Mesenchymal stem cell (in vitro differentiated cells and primary cell): ENCODE measurements at regions not wholly inside any gene's neighbourhood (a gene's known extent, or its start where the extent isn't known, plus 50 kb on each side); places are given as distances from the start of the nearest gene placed in this dataset.

Experiments used
- DNase-seq: peaks from one replicate; pipeline ENCODE4 v3.0.0-alpha.2; 2013
- H2AFZ ChIP-seq: one replicate; pipeline ENCODE4 v1.6.1; 2013; ENCODE audit warnings: low read depth, mild to moderate bottlenecking, control low read depth, inconsistent platforms, low read length, moderate library complexity
- H2AK5ac ChIP-seq: 2 replicates; pipeline ENCODE4 v1.6.1; 2013; ENCODE audit warnings: low read length, moderate library complexity, mild to moderate bottlenecking, inconsistent platforms; ENCODE audit not compliant: severe bottlenecking
- H2BK120ac ChIP-seq: one replicate; pipeline ENCODE4 v1.6.1; 2013; ENCODE audit warnings: low read depth, mild to moderate bottlenecking, inconsistent platforms, low read length, moderate library complexity
- H2BK12ac ChIP-seq, 2 experiments: one replicate each; pipeline ENCODE4 v1.6.1; 2013; ENCODE audit warnings: inconsistent platforms in 2 of 2, low read length in 2 of 2, mild to moderate bottlenecking in 2 of 2, moderate library complexity in 2 of 2, control low read depth in 1 of 2
- H2BK15ac ChIP-seq: one replicate; pipeline ENCODE4 v1.6.1; 2013; ENCODE audit warnings: mild to moderate bottlenecking, low read depth, inconsistent platforms; ENCODE audit not compliant: poor library complexity, severe bottlenecking
- H2BK5ac ChIP-seq: 2 replicates; pipeline ENCODE4 v1.6.1; 2013; ENCODE audit warnings: low read depth, mild to moderate bottlenecking, low read length, control low read depth, inconsistent platforms; ENCODE audit not compliant: poor library complexity, severe bottlenecking
- H3K14ac ChIP-seq, 2 experiments: one replicate each; pipeline ENCODE4 v1.6.1; 2013; ENCODE audit warnings: inconsistent platforms in 2 of 2, low read length in 2 of 2, control low read depth in 1 of 2, mild to moderate bottlenecking in 1 of 2, moderate library complexity in 1 of 2
- H3K18ac ChIP-seq, 2 experiments: one replicate each; pipeline ENCODE4 v1.6.1; 2013; ENCODE audit warnings: inconsistent platforms in 2 of 2, low read length in 2 of 2, control low read depth in 1 of 2, low read depth in 1 of 2, mild to moderate bottlenecking in 1 of 2
- H3K23ac ChIP-seq, 2 experiments: one replicate each; pipeline ENCODE4 v1.6.1; 2013; ENCODE audit warnings: inconsistent platforms in 2 of 2, low read length in 2 of 2, mild to moderate bottlenecking in 2 of 2, moderate library complexity in 2 of 2, control low read depth in 1 of 2
- H3K27ac ChIP-seq: 2 replicates; pipeline ENCODE4 v1.5.1; 2013; ENCODE audit warnings: mild to moderate bottlenecking, moderate library complexity, low read length, control low read depth, inconsistent platforms; ENCODE audit not compliant: poor library complexity, severe bottlenecking
- H3K27me3 ChIP-seq, 2 experiments: 2 replicates each; pipeline versions ENCODE4 v1.6.1 to v1.7.0; 2013; ENCODE audit warnings: low read length in 2 of 2, mild to moderate bottlenecking in 2 of 2, moderate library complexity in 2 of 2, control low read depth in 1 of 2, inconsistent platforms in 1 of 2; ENCODE audit not compliant: control insufficient read depth in 1 of 2, insufficient read depth in 1 of 2
- H3K36me3 ChIP-seq, 2 experiments: 2 replicates each; pipeline versions ENCODE4 v1.6.1 to v1.7.0; 2013; ENCODE audit warnings: low read length in 2 of 2, control low read depth in 1 of 2, inconsistent platforms in 1 of 2, low read depth in 1 of 2, mild to moderate bottlenecking in 1 of 2; ENCODE audit not compliant: insufficient read depth in 2 of 2, control insufficient read depth in 1 of 2
- H3K4ac ChIP-seq, 2 experiments: one replicate each; pipeline ENCODE4 v1.6.1; 2013; ENCODE audit warnings: inconsistent platforms in 2 of 2, low read length in 2 of 2, mild to moderate bottlenecking in 2 of 2, moderate library complexity in 2 of 2, control low read depth in 1 of 2, low read depth in 1 of 2
- H3K4me1 ChIP-seq: 2 replicates; pipeline ENCODE4 v1.6.1; 2013; ENCODE audit warnings: low read depth, low read length, control low read depth; ENCODE audit not compliant: control insufficient read depth, insufficient read depth
- H3K4me2 ChIP-seq: 2 replicates; pipeline ENCODE4 v1.6.1; 2013; ENCODE audit warnings: low read length, mild to moderate bottlenecking, inconsistent platforms; ENCODE audit not compliant: poor library complexity, severe bottlenecking
- H3K4me3 ChIP-seq, 2 experiments: 2 replicates each; pipeline versions ENCODE4 v1.5.1 to v1.7.0; 2013; ENCODE audit warnings: low read length in 2 of 2, mild to moderate bottlenecking in 2 of 2, control low read depth in 1 of 2, low read depth in 1 of 2; ENCODE audit not compliant: insufficient read depth in 1 of 2
- H3K79me1 ChIP-seq: replicated peaks from 2 replicates; pipeline ENCODE4 v1.6.1; 2013; ENCODE audit warnings: mild to moderate bottlenecking, control low read depth, low read length, inconsistent platforms; ENCODE audit not compliant: poor library complexity, severe bottlenecking
- H3K9ac ChIP-seq: 2 replicates; pipeline ENCODE4 v1.7.0; 2013; ENCODE audit warnings: mild to moderate bottlenecking, low read length, moderate library complexity
- H3K9me3 ChIP-seq: 2 replicates; pipeline ENCODE4 v1.7.0; 2013; ENCODE audit warnings: mild to moderate bottlenecking, low read length; ENCODE audit not compliant: control insufficient read depth
- H4K8ac ChIP-seq: one replicate; pipeline ENCODE4 v1.6.1; 2013; ENCODE audit warnings: inconsistent platforms, mild to moderate bottlenecking, low read length, moderate library complexity
- H4K91ac ChIP-seq: one replicate; pipeline ENCODE4 v1.6.1; 2013; ENCODE audit warnings: mild to moderate bottlenecking, low read length, inconsistent platforms
- WGBS: methylation state at CpG from one replicate; pipeline ENCODE4 v1.1.7; 2013; ENCODE audit warnings: mixed read lengths; 5-methylcytosine and 5-hydroxymethylcytosine counted together

- H2BK15ac ChIP-seq: no peak overlapping the region
- no peak overlapping the region for H2BK120ac ChIP-seq
- no peaks in the 10 kb centered on the region for H3K27me3 ChIP-seq
- DNase-seq: peak; percentile 38
- peak overlapping the region in 1 of 2 experiments; percentile 34 for H3K23ac ChIP-seq
- H3K4me2 ChIP-seq: no peak overlapping the region
- no peak overlapping the region for H4K91ac ChIP-seq
- H2AFZ ChIP-seq: no peak overlapping the region
- no peak overlapping the region for H3K4ac ChIP-seq
- no peak overlapping the region for H2BK12ac ChIP-seq
- H3K27ac ChIP-seq: no peak overlapping the region
- H4K8ac ChIP-seq: no peak overlapping the region
- no peak overlapping the region for H2AK5ac ChIP-seq
- H2BK5ac ChIP-seq: no peak overlapping the region
- H3K9me3 ChIP-seq: no peaks in the 10 kb centered on the region
- no peak overlapping the region for H3K14ac ChIP-seq
- H3K4me1 ChIP-seq: peaks cover 7% of the 10 kb centered on the region
- H3K18ac ChIP-seq: peak overlapping the region in 1 of 2 experiments; percentile 18
- H3K4me3 ChIP-seq: no peak overlapping the region
- H3K36me3 ChIP-seq: no peaks in the 10 kb centered on the region
- 81% methylated on average over 5 of the region's 5 CpGs for WGBS
- no peaks in the 10 kb centered on the region for H3K79me1 ChIP-seq
- no peak overlapping the region for H3K9ac ChIP-seq
Measured at GRCh38 chr10:91700788-91701444, 68.0 kb upstream of the PPP1R3C start.

- Histone ChIP-seq H3K9me3 (no peaks in the 10 kb centered on the region), H3K27ac (no peak overlapping the region), H4K91ac (no peak overlapping the region), H3K23ac (peak overlapping the region in 1 of 2 experiments; percentile 23), H2BK120ac (no peak overlapping the region), H3K36me3 (no peaks in the 10 kb centered on the region), H2AFZ (no peak overlapping the region), H2BK15ac (no peak overlapping the region), H3K9ac (no peak overlapping the region), H3K79me1 (no peaks in the 10 kb centered on the region), H3K14ac (no peak overlapping the region), H2AK5ac (no peak overlapping the region), H3K4ac (peak overlapping the region in 1 of 2 experiments; percentile 73), H3K18ac (no peak overlapping the region), H3K4me1 (peaks cover 7% of the 10 kb centered on the region), H3K4me2 (no peak overlapping the region), H2BK12ac (no peak overlapping the region), H2BK5ac (no peak overlapping the region), H3K4me3 (no peak overlapping the region), H3K27me3 (no peaks in the 10 kb centered on the region), H4K8ac (no peak overlapping the region)
- no peak for DNase-seq
- 83% methylated on average over 5 of the region's 5 CpGs for WGBS
Measured at GRCh38 chr10:91700273-91700672, 67.4 kb upstream of the PPP1R3C start.

GRCh38 chr10:91698258-91698657 lies 65.4 kb upstream of the PPP1R3C start:
- Histone ChIP-seq H3K9me3 (no peaks in the 10 kb centered on the region), H4K91ac (no peak overlapping the region), H3K27ac (no peak overlapping the region), H3K4ac (no peak overlapping the region), H3K23ac (no peak overlapping the region), H3K4me3 (no peak overlapping the region), H2BK120ac (no peak overlapping the region), H2BK5ac (no peak overlapping the region), H3K4me2 (no peak overlapping the region), H3K18ac (no peak overlapping the region), H3K36me3 (no peaks in the 10 kb centered on the region), H3K14ac (no peak overlapping the region), H3K4me1 (peaks cover 7% of the 10 kb centered on the region), H2BK12ac (peak overlapping the region in 1 of 2 experiments; percentile 42), H2AFZ (no peak overlapping the region), H2BK15ac (no peak overlapping the region), H3K9ac (no peak overlapping the region), H3K79me1 (no peaks in the 10 kb centered on the region), H4K8ac (no peak overlapping the region), H2AK5ac (peak overlapping the region; percentile 21), H3K27me3 (no peaks in the 10 kb centered on the region)
- no peak for DNase-seq
- 100% methylated on average over 3 of the region's 3 CpGs for WGBS

- no peak overlapping the region for H4K8ac ChIP-seq
- no peaks in the 10 kb centered on the region for H3K4me1 ChIP-seq
- H2BK5ac ChIP-seq: no peak overlapping the region
- H3K36me3 ChIP-seq: no peaks in the 10 kb centered on the region
- H3K4me3 ChIP-seq: no peak overlapping the region
- no peak overlapping the region for H3K4me2 ChIP-seq
- no peak overlapping the region for H2AFZ ChIP-seq
- no peak overlapping the region for H3K14ac ChIP-seq
- no peak overlapping the region for H3K23ac ChIP-seq
- H2BK15ac ChIP-seq: no peak overlapping the region
- H3K27me3 ChIP-seq: no peaks in the 10 kb centered on the region
- DNase-seq: peak; percentile 46
- no peak overlapping the region for H3K27ac ChIP-seq
- no peaks in the 10 kb centered on the region for H3K9me3 ChIP-seq
- 76% methylated on average over 3 of the region's 3 CpGs for WGBS
- H2BK12ac ChIP-seq: no peak overlapping the region
- H3K9ac ChIP-seq: no peak overlapping the region
- no peak overlapping the region for H2AK5ac ChIP-seq
- H3K79me1 ChIP-seq: no peaks in the 10 kb centered on the region
- H4K91ac ChIP-seq: no peak overlapping the region
- H3K4ac ChIP-seq: no peak overlapping the region
- no peak overlapping the region for H2BK120ac ChIP-seq
- H3K18ac ChIP-seq: no peak overlapping the region
Measured at GRCh38 chr10:91694170-91694794, 61.4 kb upstream of the PPP1R3C start.
